Omental fat pad (tissue), 3 donors: ENCODE measurements at regions not wholly inside any gene's neighbourhood (a gene's known extent, or its start where the extent isn't known, plus 50 kb on each side); places are given as distances from the start of the nearest gene placed in this dataset.

Experiments
- ATAC-seq: fragments of 150-250 bp; one replicate; pipeline ENCODE4 v1.9.1; 2016; ENCODE audit warnings: mild to moderate bottlenecking, moderate library complexity; ENCODE audit not compliant: low FRiP score
- DNase-seq: peaks from one replicate; pipeline ENCODE4 v3.0.0-alpha.2; 2019; ENCODE audit warnings: low spot score
- CTCF ChIP-seq, 3 donors: fragments of 450-650 bp; IDR thresholded peaks; one replicate each; pipeline ENCODE4 v1.5.1; 2016 to 2017; ENCODE audit warnings: antibody characterized with exemption in 3 of 3, mild to moderate bottlenecking in 3 of 3, moderate library complexity in 2 of 3

- DNase-seq: no peak
- no peak for ATAC-seq
- no peak for TF ChIP-seq CTCF (IDR thresholded peaks at IDR 0.05)
Measured at GRCh38 chr21:17422931-17423330, 89.9 kb upstream of the CXADR start.

DNA sequence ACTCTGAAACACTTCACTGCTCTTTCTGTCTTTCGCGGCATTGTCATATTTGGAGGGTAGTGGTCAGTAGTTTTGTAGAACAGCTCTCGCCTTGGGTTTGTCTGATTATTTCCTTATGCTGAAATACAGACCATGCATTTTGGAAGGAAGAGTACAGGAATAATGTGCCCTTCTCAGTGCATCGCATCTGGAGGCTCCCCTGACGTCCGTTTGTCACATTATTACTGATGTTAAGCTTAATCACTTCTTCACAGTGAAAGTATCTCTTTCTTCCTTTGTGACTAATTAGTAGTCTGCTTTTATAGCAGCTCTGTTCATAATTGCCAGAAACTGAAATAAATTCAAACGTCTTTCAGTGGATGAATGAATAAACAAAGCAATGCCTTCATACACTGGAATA is 85.7 kb upstream of the CXADR start:
- no peak for TF ChIP-seq CTCF (IDR thresholded peaks at IDR 0.05)
- ATAC-seq (no peak), DNase-seq (no peak)

DNA sequence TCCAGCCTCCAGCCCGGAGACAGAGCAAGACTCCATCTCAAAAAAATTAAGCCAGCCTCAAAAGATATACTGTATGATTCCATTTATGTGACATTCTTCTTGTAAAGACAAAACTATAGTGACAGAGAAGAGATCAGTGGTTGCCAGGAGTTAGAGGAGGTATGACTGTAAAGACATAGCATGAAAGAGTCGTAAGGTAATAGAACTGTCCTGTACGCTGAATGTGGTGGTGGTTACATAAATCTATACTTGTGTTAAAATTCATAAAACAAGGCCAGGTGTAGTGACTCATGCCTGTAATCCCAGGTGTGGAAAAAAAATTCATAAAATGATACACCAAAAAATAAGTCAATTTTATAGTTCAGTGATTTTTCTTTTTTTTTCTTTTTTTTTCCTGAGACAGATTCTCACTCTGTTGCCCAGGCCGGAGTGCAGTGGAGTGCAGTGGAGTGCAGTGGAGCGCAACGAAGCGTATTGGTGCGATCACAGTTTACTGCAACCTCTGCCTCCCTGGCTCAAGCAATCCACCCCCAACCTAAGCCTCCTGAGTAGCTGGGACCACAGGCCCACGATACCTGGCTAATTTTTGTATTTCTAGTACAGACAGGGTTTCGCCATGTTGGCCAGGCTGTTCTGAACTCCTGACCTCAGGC is 84.9 kb upstream of the CXADR start:
- no peak for TF ChIP-seq CTCF (IDR thresholded peaks at IDR 0.05)
- ATAC-seq (no peak), DNase-seq (no peak)

- no peak for DNase-seq
- no peak for TF ChIP-seq CTCF (IDR thresholded peaks at IDR 0.05)
- ATAC-seq: no peak
Measured at GRCh38 chr21:17428484-17428869, 84.4 kb upstream of the CXADR start.

DNA sequence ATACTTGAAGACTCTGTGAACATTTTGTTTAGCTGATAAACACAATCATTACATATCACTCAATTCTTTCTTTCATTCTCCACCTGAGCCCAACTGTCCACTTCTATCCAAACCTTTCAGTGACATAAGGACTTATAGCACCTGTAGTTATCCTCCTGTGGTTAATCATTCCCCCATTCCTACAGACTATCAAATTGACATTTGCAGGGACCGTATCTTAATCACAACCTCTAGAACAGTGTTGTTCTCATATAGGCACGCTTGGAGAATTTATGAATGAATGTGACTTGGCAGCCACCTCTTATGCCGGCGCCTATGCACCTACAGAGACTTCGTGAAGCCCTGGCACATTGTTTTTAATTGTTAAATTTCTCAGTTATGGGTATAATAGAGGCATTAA is 83.9 kb upstream of the CXADR start:
- no peak for ATAC-seq
- no peak for DNase-seq
- TF ChIP-seq CTCF (IDR thresholded peaks at IDR 0.05): no peak

GRCh38 chr21:17429936-17430335 is 82.9 kb upstream of the CXADR start:
- DNase-seq (no peak), ATAC-seq (no peak)
- TF ChIP-seq CTCF (IDR thresholded peaks at IDR 0.05): no peak

DNA sequence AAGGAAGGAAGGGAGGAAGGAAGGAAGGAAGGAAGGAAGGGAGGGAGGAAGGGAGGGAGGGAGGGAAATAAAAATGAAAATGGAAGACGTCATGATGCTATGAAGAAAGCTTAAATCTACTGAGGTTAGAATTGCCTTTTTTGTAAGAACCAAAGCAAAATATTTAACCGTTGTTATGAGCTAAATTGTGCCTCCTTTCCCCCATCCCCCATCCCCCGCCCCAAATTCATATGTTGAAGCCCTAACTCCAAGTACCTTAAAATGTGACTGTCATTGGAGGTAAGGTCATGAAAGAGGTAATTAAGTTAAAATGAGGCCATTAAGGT is 80.1 kb upstream of the CXADR start:
- DNase-seq (no peak), ATAC-seq (no peak)
- no peak for TF ChIP-seq CTCF (IDR thresholded peaks at IDR 0.05)
